K562 (cell line): ENCODE measurements at regions not wholly inside any gene's neighbourhood (a gene's known extent, or its start where the extent isn't known, plus 50 kb on each side); places are given as distances from the start of the nearest gene placed in this dataset.

ENCODE experiments used
- BACH1 ChIP-seq: fragments of 200-800 bp; sonication (Bioruptor generic); IDR thresholded peaks from 2 replicates; pipeline ENCODE4 v1.6.1; 2016; ENCODE audit warnings: missing genetic modification characterization, missing compliant biosample characterization
- CCNT2 ChIP-seq: IDR thresholded peaks from 2 replicates; pipeline ENCODE4 v1.6.1; 2011; ENCODE audit warnings: borderline replicate concordance, low read depth, mild to moderate bottlenecking, moderate library complexity, mixed read lengths, low read length; ENCODE audit not compliant: insufficient read length; ENCODE audit errors: extremely low read depth
- EZH2 ChIP-seq: IDR thresholded peaks from 2 replicates; pipeline ENCODE4 v1.6.1; 2012; ENCODE audit warnings: low read depth, mild to moderate bottlenecking, inconsistent platforms, low read length, borderline replicate concordance
- JUND ChIP-seq, 2 experiments: IDR thresholded peaks; 2 replicates in 1 of 2; 3 replicates in 1 of 2; pipeline ENCODE4 v1.6.1; 2011; ENCODE audit warnings: borderline replicate concordance in 2 of 2, low read depth in 2 of 2, low read length in 2 of 2, improper control_type of control experiment in 1 of 2, missing biosample characterization in 1 of 2, missing genetic modification characterization in 1 of 2, missing genetic modification reagents in 1 of 2
- KLF16 ChIP-seq: IDR thresholded peaks from 2 replicates; pipeline ENCODE4 v1.6.1; 2016; ENCODE audit warnings: antibody characterized with exemption
- POLR3G ChIP-seq: IDR thresholded peaks from 2 replicates; pipeline ENCODE4 v1.6.1; 2011; ENCODE audit not compliant: insufficient read length, insufficient replicate concordance; ENCODE audit errors: extremely low read depth
- RAD21 ChIP-seq, 2 experiments: fragments of 250-450 bp in 1 of 2; fragments of 450-650 bp in 1 of 2; sonication (Bioruptor Pico) in 1 of 2; formaldehyde crosslinking in 1 of 2; IDR thresholded peaks in 1 of 2; conservative IDR thresholded peaks in 1 of 2; 2 replicates each; pipeline versions ENCODE4 v1.4.0 to v1.8.0; 2020 to 2022; ENCODE audit warnings: mild to moderate bottlenecking in 2 of 2, moderate library complexity in 1 of 2
- ZNF124 ChIP-seq: sonication (generic); formaldehyde crosslinking; IDR thresholded peaks from 2 replicates; pipeline ENCODE4 v1.8.1; 2022; ENCODE audit warnings: missing genetic modification reagents
- TF ChIP-seq, protein P1 (sequence below): fragments of 450-650 bp; formaldehyde crosslinking; IDR thresholded peaks from 2 replicates; pipeline ENCODE4 v1.4.0; 2020; ENCODE audit warnings: mild to moderate bottlenecking, mixed read lengths
- TF ChIP-seq, protein P2 (sequence below), 3 experiments: IDR thresholded peaks in 2 of 3; conservative IDR thresholded peaks in 1 of 3; 2 replicates each; pipeline ENCODE4 v1.5.1; 2011 to 2012; ENCODE audit warnings: low read length in 3 of 3, mild to moderate bottlenecking in 3 of 3, control low read depth in 2 of 3, improper control_type of control experiment in 1 of 3, inconsistent platforms in 1 of 3, low read depth in 1 of 3, mixed read lengths in 1 of 3, moderate library complexity in 1 of 3; ENCODE audit not compliant: insufficient read depth in 2 of 3

DNA sequence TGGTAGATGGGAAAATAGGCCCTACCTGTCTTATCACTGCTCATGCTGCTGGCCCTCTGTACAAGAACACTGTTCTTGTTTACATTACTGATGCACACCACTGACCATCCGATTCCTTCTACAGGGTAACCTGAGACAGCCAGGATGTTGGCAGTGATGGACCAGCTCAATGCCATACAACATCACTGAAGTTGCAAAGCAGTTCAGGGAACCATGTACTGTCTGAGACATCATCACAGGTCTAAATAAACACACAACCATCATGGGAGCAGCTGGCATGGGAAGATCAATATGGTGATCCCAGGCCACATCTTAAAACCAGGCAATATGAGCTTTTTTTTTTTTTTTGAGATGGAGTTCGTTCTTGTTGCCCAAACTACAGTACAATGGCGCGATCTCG is 59.0 kb downstream of the IARS1 start:
- TF ChIP-seq KLF16 (no peak), RAD21 (CRISPR knock-in tag; conservative IDR thresholded peaks at IDR 0.05 in 1 of 2, IDR thresholded peaks at IDR 0.05 in 1 of 2) (no peak), ZNF124 (no peak), EZH2 (no peak), POLR3G (no peak), CCNT2 (no peak), JUND (IDR thresholded peaks at IDR 0.05; ENCODE audit: borderline replicate concordance, low read depth, low read length) (no peak), JUND (tag; IDR thresholded peaks at IDR 0.05; ENCODE audit: borderline replicate concordance, low read depth, low read length) (no peak), BACH1 (tag) (no peak)
- TF ChIP-seq, protein P1, sequence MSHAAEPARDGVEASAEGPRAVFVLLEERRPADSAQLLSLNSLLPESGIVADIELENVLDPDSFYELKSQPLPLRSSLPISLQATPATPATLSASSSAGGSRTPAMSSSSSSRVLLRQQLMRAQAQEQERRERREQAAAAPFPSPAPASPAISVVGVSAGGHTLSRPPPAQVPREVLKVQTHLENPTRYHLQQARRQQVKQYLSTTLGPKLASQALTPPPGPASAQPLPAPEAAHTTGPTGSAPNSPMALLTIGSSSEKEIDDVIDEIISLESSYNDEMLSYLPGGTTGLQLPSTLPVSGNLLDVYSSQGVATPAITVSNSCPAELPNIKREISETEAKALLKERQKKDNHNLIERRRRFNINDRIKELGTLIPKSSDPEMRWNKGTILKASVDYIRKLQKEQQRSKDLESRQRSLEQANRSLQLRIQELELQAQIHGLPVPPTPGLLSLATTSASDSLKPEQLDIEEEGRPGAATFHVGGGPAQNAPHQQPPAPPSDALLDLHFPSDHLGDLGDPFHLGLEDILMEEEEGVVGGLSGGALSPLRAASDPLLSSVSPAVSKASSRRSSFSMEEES (CRISPR knock-in tag): no peak
- TF ChIP-seq, protein P2, sequence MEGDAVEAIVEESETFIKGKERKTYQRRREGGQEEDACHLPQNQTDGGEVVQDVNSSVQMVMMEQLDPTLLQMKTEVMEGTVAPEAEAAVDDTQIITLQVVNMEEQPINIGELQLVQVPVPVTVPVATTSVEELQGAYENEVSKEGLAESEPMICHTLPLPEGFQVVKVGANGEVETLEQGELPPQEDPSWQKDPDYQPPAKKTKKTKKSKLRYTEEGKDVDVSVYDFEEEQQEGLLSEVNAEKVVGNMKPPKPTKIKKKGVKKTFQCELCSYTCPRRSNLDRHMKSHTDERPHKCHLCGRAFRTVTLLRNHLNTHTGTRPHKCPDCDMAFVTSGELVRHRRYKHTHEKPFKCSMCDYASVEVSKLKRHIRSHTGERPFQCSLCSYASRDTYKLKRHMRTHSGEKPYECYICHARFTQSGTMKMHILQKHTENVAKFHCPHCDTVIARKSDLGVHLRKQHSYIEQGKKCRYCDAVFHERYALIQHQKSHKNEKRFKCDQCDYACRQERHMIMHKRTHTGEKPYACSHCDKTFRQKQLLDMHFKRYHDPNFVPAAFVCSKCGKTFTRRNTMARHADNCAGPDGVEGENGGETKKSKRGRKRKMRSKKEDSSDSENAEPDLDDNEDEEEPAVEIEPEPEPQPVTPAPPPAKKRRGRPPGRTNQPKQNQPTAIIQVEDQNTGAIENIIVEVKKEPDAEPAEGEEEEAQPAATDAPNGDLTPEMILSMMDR (IDR thresholded peaks at IDR 0.05 in 2 of 3, conservative IDR thresholded peaks at IDR 0.05 in 1 of 3; ENCODE audit: insufficient read depth in 2 of 3, low read depth in 1 of 3, low read length in 3 of 3): no peak
